Hepatocyte (in vitro differentiated cells): ENCODE measurements at regions not wholly inside any gene's neighbourhood (a gene's known extent, or its start where the extent isn't known, plus 50 kb on each side); places are given as distances from the start of the nearest gene placed in this dataset.

Experiments
- DNase-seq: peaks from one replicate; pipeline ENCODE4 v3.0.0-alpha.2; 2016; ENCODE audit warnings: low spot score
- H2AFZ ChIP-seq: fragments of 200-600 bp; sonication (generic); 2 replicates; pipeline ENCODE4 v1.6.0; 2016; ENCODE audit warnings: antibody characterized with exemption, mild to moderate bottlenecking
- H3K27ac ChIP-seq: fragments of 200-600 bp; sonication (generic); 2 replicates; pipeline ENCODE4 v1.5.1; 2016; ENCODE audit warnings: mild to moderate bottlenecking
- H3K27me3 ChIP-seq: fragments of 200-600 bp; sonication (generic); 2 replicates; pipeline ENCODE4 v1.6.1; 2016
- H3K36me3 ChIP-seq: fragments of 200-600 bp; sonication (generic); replicated peaks from 2 replicates; pipeline ENCODE4 v1.5.1; 2016; ENCODE audit warnings: low read depth; ENCODE audit not compliant: insufficient read depth
- H3K4me1 ChIP-seq: fragments of 200-600 bp; sonication (generic); 2 replicates; pipeline ENCODE4 v1.5.1; 2016; ENCODE audit warnings: mild to moderate bottlenecking, moderate library complexity; ENCODE audit not compliant: insufficient read depth
- H3K4me2 ChIP-seq: fragments of 200-600 bp; sonication (generic); 2 replicates; pipeline ENCODE4 v1.6.0; 2016
- H3K4me3 ChIP-seq: fragments of 200-600 bp; sonication (generic); 2 replicates; pipeline ENCODE4 v1.5.1; 2016; ENCODE audit warnings: mild to moderate bottlenecking
- H3K79me2 ChIP-seq: fragments of 200-600 bp; sonication (generic); 2 replicates; pipeline ENCODE4 v1.6.0; 2017; ENCODE audit warnings: mild to moderate bottlenecking
- H3K9me2 ChIP-seq: fragments of 200-600 bp; sonication (generic); replicated peaks from 2 replicates; pipeline ENCODE4 v1.6.0; 2017; ENCODE audit warnings: mild to moderate bottlenecking; ENCODE audit not compliant: insufficient read depth
- H3K9me3 ChIP-seq: fragments of 200-600 bp; sonication (generic); 2 replicates; pipeline ENCODE4 v1.5.1; 2016; ENCODE audit warnings: low read depth, mild to moderate bottlenecking
- H4K20me1 ChIP-seq: fragments of 200-600 bp; sonication (generic); 2 replicates; pipeline ENCODE4 v1.6.0; 2016; ENCODE audit warnings: mild to moderate bottlenecking; ENCODE audit not compliant: insufficient read depth, poor library complexity, severe bottlenecking
- EZH2 ChIP-seq: fragments of 200-600 bp; sonication (generic); IDR thresholded peaks from 2 replicates; pipeline ENCODE4 v1.6.1; 2016; ENCODE audit warnings: antibody characterized with exemption, mild to moderate bottlenecking, borderline replicate concordance
- EZH2phosphoT487 ChIP-seq: fragments of 200-600 bp; sonication (generic); IDR thresholded peaks from one replicate; pipeline ENCODE4 v1.6.1; 2018; ENCODE audit warnings: antibody characterized with exemption, mild to moderate bottlenecking, low read depth, moderate library complexity; ENCODE audit not compliant: unreplicated experiment, severe bottlenecking
- WGBS: methylation state at CpG from one replicate; pipeline ENCODE4 v1.1.6; 2016; ENCODE audit warnings: low lambda C conversion rate; ENCODE audit errors: missing lambda C conversion rate; 5-methylcytosine and 5-hydroxymethylcytosine counted together
- TF ChIP-seq, protein P1 (sequence below): fragments of 200-600 bp; sonication (generic); IDR thresholded peaks from 2 replicates; pipeline ENCODE4 v1.5.1; 2016; ENCODE audit warnings: antibody characterized with exemption, mild to moderate bottlenecking; ENCODE audit not compliant: poor library complexity

GRCh38 chr4:28947374-28947773, 1772.8 kb upstream of the PCDH7 start:
- no peak for DNase-seq
- Histone ChIP-seq H3K4me3 (no peak overlapping the region), H3K27ac (no peak overlapping the region), H3K9me2 (no peaks in the 10 kb centered on the region), H3K4me2 (no peak overlapping the region), H3K9me3 (no peaks in the 10 kb centered on the region), H3K36me3 (no peaks in the 10 kb centered on the region), H3K27me3 (no peaks in the 10 kb centered on the region), H4K20me1 (no peaks in the 10 kb centered on the region), H2AFZ (no peak overlapping the region), H3K79me2 (no peaks in the 10 kb centered on the region), H3K4me1 (no peaks in the 10 kb centered on the region)
- TF ChIP-seq, protein P1, sequence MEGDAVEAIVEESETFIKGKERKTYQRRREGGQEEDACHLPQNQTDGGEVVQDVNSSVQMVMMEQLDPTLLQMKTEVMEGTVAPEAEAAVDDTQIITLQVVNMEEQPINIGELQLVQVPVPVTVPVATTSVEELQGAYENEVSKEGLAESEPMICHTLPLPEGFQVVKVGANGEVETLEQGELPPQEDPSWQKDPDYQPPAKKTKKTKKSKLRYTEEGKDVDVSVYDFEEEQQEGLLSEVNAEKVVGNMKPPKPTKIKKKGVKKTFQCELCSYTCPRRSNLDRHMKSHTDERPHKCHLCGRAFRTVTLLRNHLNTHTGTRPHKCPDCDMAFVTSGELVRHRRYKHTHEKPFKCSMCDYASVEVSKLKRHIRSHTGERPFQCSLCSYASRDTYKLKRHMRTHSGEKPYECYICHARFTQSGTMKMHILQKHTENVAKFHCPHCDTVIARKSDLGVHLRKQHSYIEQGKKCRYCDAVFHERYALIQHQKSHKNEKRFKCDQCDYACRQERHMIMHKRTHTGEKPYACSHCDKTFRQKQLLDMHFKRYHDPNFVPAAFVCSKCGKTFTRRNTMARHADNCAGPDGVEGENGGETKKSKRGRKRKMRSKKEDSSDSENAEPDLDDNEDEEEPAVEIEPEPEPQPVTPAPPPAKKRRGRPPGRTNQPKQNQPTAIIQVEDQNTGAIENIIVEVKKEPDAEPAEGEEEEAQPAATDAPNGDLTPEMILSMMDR, result no peak
- no peak for TF ChIP-seq EZH2phosphoT487
- 84% methylated on average over 1 of the region's 1 CpG for WGBS

- no peaks in the 10 kb centered on the region for H3K36me3 ChIP-seq
- H3K4me3 ChIP-seq, result no peak overlapping the region
- 72% methylated on average over 2 of the region's 2 CpGs for WGBS
- no peaks in the 10 kb centered on the region for H3K9me2 ChIP-seq
- no peaks in the 10 kb centered on the region for H4K20me1 ChIP-seq
- H3K27me3 ChIP-seq, result no peaks in the 10 kb centered on the region
- DNase-seq, result no peak
- no peak overlapping the region for H3K27ac ChIP-seq
- TF ChIP-seq EZH2 (no peak), EZH2phosphoT487 (no peak)
- TF ChIP-seq, protein P1, result no peak
- no peak overlapping the region for H2AFZ ChIP-seq
- no peak overlapping the region for H3K4me2 ChIP-seq
- H3K79me2 ChIP-seq, result no peaks in the 10 kb centered on the region
- no peaks in the 10 kb centered on the region for H3K9me3 ChIP-seq
- no peaks in the 10 kb centered on the region for H3K4me1 ChIP-seq
These were observed 1771.7 kb upstream of the PCDH7 start for GRCh38 chr4:28948501-28948900.

DNA sequence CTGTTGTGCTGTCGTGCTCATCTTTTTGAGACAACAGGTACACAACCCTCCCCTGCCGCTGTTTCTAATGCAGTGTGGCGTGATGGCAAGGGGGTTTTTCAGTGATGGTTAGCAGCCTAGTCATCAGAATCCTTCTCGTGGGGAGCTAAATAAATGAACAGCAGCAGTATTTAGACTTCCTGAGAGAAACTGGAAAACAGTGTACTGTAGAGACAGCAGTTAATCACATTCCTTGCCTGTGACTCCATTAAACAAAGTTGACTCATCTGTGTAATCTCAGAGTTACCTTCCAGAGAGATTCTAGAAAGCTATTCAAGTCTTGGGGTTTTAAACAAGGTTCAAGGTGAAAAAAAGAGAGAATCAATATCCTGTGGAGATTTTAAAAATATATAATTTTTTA, 1753.2 kb upstream of the PCDH7 start:
- DNase-seq, result peak; percentile 5
- Histone ChIP-seq H3K9me2 (no peaks in the 10 kb centered on the region), H3K79me2 (no peaks in the 10 kb centered on the region), H3K27ac (no peak overlapping the region), H3K4me3 (no peak overlapping the region), H3K36me3 (no peaks in the 10 kb centered on the region), H3K4me1 (no peaks in the 10 kb centered on the region), H4K20me1 (no peaks in the 10 kb centered on the region), H3K27me3 (no peaks in the 10 kb centered on the region), H3K4me2 (no peak overlapping the region), H2AFZ (peak overlapping the region; percentile 21), H3K9me3 (no peaks in the 10 kb centered on the region)
- 51% methylated on average over 4 of the region's 4 CpGs for WGBS
- TF ChIP-seq EZH2phosphoT487 (no peak), EZH2 (no peak)
- TF ChIP-seq, protein P1, result no peak
